NCI-H345 treated with DMSO at 0.1 percent for 48 hours (cell line): ENCODE measurements at regions not wholly inside any gene's neighbourhood (a gene's known extent, or its start where the extent isn't known, plus 50 kb on each side); places are given as distances from the start of the nearest gene placed in this dataset.
"Not testable (repeated sequence)": the region's sequence is repeated elsewhere in the genome, so short reads cannot be mapped to it uniquely, and the experiment has no call there.

Experiments
- DNase-seq: peaks from one replicate; lab custom pipeline; 2025; ENCODE audit not compliant: unreplicated experiment; lab: John Stamatoyannopoulos, UW

DNA sequence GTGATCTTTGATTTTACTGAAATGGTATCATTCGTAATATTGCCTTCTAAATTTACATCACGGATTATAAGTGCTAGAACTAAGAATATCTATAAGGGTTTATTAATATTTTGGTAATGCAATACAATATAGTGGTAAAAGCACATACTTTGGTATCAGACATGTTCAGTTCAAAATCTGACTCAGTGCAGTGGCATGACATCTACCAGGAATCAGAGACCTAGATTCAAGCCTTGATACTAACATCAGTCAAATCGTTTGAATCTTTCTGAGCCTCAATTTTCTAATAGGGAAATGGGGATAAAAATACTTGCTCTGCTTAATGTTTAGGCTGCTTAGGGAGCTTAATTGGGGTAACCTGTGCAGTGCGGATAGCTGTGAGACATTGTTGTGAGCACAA lies 488.0 kb downstream of the BCKDHB start:
- no peak for DNase-seq

DNA sequence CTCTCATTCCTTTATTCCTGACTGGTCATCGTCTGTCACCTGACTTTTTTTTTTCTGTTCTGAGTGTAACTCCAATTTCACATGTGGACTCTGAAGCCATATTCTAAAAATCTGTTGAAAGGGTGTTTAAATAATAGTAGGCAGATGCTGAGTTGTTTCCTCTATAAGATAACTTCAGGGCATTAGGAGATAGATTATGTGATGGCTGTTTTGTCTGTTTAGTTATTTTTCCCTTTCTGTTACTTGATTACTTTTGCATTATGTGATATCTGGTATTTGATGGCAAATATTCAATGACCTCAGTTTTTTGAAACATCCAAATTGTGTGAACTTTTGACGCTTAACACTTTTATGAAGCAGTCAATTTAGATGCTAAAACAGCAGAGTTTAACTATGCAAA lies 486.0 kb downstream of the BCKDHB start:
- DNase-seq: no peak

DNA sequence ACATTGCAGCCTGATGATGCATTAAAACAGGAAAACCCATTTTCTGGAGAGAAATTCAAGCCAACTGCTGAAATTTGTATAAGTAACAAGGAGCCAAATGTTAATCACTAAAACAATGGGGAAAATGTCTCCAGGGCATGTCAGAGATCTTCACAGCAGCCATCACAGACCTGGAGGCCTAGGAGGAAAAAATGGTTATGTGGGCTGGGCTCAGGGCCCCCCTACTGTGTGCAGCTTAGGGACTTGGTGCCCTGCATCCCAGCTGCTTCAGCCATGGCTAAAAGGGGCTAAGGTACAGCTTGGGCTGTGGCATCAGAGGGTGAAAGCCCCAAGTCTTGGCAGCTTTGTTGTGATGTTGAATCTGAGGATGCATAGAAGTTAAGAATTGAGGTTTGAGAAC lies 479.8 kb downstream of the BCKDHB start:
- DNase-seq: no peak

DNA sequence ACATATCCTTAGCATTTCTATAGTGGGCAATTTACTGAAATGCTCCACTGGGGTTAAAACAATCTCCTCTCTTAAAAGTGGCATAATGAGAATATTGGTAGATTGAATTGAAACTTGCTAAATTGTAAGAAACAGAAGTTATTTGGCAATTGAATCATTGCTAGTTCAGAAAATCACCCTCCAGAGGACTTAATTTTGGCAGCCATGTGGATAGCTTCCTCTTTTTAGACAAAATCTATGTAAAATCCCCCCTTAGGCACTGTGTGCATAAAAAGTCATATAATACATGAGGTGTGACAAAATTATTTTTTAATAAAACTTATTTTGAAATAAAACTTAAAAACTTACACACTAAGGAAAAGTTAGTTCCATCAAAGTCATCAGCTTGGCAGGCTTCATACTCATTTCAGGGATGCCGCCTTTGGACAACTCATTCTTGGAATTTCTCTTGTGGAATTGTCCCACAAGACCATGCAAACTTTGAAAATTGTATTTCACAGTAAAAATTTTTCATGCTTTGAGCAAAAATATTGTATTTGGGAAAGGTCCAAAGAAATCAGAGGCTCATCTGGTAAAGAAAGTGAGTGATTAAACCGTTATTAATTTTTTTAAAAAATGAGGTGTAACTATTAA lies 473.0 kb downstream of the BCKDHB start:
- no peak for DNase-seq

DNA sequence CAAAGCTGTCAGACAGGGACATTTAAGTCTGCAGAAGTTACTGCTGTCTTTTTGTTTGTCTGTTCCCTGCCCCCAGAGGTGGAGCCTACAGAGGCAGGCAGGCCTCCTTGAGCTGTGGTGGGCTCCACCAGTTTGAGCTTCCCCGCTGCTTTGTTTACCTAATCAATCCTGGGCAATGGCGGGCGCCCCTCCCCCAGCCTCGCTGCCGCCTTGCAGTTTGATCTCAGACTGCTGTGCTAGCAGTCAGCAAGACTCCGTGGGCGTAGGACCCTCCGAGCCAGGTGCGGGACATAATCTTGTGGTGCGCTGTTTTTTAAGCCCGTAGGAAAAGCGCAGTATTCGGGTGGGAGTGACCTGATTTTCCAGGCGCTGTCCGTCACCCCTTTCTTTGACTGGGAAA lies 466.8 kb downstream of the BCKDHB start:
- not testable (repeated sequence) for DNase-seq

DNA sequence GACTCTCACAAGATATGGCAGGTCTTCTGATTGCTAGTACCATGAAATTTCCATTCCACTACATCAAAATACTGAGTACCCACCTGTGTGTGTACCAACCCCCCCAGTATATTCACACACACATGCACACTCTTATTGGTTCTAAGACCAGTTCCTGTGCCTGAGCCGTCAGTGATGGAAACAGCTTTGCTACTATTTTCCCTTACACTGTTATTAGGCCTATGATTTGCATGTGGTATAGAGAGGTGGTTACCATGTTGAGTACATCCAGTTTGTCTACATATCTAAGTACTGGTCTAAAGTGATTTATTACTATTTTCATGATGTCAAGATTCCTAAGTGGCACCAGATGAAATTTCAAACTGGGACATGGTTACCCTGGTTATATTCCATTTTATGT lies 459.9 kb downstream of the BCKDHB start:
- DNase-seq: no peak

DNA sequence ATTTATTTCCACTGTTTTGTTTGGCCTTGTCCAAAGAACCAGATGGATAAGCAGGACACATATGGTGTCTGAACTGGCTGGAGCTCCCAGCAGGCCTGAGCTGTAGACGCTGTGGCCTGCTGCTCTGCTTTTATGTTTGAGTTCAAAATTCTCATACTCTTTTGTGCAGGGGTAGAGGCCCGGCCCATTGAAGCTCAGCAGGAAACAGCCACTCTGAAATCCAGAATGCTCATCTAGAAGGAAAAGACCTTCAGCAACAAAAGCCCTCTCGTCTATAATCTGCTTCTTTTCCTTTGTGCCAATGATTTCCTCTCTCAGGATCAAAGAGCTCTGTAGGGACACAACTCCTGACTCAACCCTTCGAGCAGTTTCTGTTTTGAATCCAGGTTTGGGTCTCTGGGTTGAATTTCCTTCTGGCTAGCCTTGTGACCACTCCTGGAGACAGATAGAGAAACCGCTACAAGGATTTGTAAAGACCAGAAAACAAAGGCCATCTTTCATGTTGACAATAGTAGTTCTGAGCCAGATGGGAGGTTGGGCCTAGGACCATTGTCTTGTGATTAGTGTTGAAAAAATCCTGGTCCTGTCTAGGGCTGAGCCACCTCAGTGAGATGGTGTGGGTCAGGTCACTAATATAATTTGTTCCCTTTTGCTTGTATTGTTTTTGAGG lies 446.7 kb downstream of the BCKDHB start:
- no peak for DNase-seq

DNA sequence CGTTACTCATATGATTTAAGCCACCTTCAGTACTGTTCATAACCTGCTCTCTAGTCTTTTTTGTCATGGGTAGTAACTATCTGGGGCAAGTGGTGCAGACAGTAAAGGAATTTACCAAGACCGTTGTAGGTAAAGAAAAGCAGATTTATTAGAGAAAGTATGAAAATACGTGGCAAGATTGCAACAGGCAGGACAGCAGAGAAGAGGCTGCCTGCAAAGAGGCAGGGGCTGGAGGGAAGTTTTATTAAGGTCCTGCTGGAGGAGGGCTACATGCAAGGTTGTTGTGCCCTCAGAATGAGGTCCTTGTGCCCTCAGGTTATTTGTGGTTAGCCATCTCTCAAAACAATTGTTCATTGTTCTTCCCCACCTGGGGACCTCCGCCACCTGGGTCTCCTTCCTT lies 444.3 kb downstream of the BCKDHB start:
- DNase-seq: no peak

DNA sequence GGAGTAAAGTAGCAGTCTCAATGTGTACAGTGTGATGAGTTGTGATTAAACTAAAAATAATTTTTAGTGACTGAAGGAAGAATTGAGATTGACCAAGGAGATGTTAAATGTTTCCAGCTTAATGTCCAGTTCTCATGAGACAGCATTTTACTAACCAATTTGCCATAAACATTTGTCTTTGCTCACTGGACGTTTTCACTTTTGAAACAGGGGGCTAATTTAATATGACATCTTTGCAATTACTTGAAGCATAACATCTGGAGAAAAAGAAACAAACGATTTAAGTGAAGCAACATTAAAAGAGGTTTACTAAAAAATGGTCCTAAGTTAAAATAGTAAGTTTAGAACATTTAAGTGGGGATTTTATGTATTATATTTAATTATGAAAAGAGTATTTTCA lies 443.8 kb downstream of the BCKDHB start:
- DNase-seq: no peak

DNA sequence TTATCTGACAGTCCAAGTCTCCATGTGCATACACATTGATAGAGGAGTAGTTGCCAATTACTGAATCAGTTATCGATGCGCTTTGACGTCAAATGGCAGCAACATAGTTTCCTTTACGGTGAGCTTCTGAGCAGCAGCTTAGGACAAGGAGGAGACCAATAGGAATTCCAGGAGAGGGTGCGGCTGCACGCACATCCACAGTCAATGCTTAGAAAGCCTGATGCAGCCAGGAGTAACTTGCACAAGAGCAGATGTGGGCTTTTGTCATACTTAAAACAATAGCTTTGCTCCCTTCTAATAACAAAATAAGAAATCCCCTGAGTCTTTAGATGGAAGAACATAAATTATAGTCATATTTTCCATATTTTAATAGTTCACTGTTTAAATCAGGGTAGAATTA lies 442.1 kb downstream of the BCKDHB start:
- no peak for DNase-seq

DNA sequence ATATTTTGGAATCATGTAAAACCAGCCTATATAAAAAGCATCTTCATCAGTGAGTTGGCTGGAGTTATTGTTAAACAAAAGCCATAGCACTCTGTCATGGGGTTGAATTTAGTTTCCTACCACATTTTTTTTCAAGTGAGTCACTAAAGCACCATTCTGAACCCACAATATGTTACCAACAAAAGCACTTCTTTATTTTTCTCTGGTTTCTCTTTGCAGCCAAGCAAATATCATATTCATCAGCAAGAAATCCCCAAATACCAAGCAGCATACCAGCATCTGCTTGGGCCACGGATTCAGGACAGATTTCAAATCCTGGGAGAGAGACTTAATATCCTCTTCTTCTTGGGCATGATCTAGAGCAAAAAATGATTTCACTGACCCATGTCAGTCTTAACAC lies 441.4 kb downstream of the BCKDHB start:
- DNase-seq: no peak

DNA sequence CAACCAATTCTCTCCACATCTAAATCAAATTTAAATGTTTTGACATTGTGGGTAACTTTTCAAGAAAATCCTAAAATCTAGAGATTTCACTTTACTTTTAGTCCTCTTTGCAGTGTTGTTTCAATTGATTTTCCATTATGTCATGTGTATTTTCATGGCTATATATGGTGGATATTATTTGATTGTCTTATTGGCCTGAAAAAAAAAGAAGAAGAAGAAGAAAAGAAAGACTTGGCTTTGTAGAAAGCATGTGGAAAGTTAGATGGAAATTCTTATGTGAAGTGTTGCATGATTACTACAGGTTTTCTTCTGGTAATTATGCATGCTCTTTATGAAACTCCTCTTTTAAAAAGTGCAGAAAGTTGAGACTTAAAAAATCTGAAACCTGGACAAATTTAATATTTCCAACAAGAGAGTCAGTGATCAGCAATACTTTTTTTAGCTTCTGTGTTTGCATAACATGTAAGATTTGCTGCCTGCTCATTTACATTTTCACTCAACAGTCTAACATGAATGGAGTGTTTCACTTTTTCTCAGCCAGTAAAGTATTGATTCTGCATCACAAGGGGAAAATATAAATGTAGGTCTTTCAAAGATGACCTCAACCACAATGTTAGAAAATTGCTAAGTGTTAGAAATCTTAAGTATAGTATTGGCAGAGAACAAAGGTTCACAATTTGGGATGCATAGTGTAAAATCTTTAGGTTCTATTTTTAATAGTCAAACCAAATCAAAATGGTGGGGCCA lies 438.7 kb downstream of the BCKDHB start:
- DNase-seq: no peak

DNA sequence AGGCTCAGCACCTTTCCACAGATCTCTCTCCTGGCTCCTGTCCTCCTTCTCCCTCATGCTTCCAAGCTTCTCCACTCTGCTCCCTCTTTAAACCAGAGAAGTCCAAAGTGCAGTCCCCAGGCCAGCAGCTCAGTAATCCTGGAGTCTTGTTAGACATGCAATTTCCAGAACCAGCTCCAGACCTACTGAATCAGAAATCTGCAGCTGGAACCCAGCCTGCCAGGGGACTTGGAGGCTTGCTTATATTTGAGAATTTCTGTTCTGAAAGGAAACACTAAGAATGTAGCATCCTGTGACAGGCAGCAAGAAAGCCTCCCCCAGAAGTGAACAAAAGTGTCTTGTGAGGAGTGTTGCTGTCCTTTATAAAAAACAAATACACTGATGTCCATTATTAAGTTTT lies 438.1 kb downstream of the BCKDHB start:
- no peak for DNase-seq

DNA sequence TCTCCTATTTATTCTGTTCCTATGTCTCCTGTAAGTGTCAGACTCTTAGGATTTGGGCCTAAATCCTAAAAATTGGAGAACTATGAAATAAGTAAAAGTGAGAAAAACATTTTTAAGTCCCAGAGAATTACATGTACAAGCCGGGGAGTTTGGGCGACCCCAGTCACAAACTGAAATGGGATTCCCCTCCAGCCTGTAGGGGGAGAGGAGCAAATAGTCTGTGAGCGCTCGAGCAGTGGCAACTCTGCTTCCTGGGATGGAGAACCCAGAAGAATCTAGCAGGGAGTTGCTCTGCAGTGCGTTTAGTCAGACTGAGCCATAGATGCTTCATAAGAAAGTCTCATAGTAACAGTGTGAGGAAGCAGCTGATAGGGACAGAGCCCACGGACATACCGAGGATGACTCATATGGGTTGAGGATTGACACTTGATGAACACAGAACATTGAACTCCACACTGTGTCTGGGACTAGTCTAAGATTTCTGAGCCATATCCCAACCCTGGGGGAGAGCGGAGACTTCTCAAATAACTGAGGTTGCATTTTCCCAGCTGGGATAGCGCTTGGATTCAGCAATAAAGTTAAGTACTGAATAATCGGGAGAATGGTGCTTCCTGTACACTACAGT lies 437.2 kb downstream of the BCKDHB start:
- no peak for DNase-seq

DNA sequence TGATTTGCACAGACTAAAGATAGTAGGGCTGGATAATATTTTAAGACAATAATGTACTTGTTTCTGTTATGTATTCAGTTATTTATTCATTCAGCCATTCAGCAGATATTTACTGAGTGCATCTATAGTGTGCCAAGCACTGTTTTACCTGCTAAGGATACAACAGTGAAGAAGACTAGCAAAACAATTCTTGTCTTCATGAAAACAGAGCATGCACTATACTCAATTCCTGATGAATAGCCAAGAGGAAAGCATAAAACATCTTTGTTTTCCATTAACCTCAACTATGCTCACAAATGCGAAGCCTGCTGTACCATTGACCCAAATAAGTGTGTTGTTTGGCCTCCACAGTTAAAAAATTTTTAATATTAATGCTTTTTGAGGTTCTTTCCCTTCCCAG lies 436.7 kb downstream of the BCKDHB start:
- no peak for DNase-seq

DNA sequence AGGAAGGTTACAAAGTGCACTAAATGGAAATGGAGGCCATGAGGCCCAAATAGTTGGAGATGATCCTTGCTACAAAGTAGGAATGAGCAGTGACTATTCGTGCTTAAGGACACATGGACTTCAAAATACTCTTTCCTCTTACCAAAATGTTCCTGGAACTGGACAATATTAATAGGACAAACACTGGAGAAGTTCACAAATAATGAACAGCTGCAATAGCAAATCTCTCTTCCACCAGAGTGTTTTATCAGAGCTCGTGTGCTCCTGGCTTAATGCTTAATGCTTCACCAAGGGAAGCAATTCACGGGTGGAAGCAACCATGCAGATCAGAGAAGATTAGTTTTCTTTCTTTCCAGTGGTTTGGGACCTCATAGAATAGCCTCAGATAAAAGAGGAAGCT lies 435.4 kb downstream of the BCKDHB start:
- DNase-seq: no peak

DNA sequence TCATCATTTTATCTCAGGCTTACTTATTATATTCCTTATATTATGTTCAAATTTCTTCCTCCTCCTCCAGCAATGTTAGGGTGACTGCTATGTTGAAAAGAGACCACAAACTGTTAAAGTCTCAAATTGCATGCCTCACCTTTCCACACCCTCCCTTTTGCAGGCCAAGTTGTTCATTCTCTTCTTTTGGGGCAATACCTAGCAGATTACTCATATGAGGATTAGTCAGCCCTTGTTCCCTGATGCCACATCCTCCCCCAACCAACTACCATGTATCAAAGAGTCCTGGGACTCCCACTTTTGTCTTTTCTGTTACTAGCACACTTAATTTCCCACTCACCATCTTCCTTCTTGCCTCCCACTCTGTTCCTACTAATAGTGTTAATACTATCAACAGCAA lies 434.7 kb downstream of the BCKDHB start:
- no peak for DNase-seq

DNA sequence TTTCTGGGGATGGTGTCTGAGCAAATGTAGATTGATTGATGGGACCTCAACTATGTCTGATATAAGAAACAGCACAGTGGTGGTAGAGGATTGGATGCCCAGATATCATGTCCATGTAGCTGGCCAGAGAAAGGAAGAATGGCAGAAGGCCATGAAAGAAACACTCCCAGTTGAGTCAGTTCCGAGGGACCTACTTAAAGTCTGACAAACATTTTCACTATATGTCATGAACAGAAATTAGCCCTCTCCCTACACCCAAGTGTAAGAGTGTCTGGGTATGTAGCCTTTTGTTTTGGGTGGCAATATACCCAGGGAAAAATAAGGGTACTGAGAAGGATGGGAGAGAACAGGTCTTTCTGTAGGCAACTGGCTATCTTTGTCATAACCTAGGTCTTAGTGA lies 434.2 kb downstream of the BCKDHB start:
- DNase-seq: no peak

DNA sequence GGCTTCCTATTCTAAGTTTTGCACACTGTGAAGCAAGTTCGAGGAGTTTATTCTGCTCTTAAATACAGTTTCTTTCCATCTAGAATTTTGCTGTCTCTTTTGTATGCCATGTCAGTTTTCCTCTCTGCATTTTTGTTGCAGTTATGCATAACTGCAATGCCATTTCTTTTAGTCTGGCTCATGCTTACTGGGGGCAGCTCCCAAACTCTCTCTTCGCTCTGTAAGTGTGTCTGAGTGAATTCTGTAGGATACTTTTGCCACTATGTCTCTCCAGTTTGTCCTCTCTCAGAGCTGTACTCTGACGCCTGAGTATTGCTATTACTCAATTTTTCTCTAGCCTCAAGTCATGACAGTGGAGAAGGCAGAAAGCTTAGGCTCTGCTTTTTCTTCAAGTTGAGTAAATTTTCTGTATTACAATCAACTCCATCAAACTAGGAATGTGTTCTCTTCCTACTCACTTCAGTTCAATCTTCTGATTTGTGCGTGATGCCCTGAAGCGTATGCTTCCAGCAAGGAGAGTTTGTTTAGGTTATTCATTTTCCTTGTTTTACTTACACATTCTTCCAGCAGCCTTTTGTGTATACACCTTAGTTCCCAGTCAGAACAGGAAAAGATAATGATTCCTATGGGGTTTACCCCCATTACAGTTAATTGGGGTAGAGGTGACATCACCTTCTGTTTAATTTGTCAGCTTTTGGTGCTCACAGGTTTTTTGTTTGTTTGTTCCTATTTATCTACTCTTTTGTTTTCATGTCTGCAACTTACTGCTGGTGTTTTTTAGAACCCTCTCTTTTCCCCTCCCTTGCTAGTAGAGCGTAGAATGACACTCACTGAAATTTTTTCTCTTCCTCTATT lies 430.9 kb downstream of the BCKDHB start:
- no peak for DNase-seq

DNA sequence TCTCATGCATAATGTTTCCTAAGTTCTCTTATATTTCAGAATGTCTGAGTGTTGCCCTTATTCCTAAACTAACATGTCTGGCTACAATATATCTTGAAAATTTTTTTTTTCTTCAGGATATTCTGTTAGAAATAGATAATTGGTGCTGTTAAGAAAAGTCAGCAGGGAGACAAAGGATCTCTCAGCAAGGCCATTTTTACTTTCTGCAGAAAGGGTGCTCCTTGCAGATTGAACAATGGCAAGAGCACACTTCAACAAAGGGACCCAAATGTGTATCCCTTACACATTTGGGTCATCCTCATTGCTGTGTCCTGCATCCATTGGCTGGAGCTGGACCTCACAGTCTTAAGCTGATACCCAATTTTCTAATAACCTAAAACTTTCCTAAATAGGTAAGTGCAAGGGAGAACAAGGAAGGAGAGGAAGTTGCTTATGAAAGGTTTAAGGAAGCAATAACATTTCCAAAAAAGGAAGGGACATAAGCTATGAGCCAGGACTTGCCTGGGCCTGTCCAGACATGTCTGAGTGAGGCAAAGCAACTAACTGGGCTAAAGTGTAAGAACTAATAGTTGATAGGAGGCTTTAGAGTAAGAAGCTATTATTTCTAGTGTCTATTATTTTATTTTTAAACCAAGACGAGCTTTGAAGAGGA lies 429.6 kb downstream of the BCKDHB start:
- no peak for DNase-seq
